ENCODE measurements at regions not wholly inside any gene's neighbourhood (a gene's known extent, or its start where the extent isn't known, plus 50 kb on each side); places are given as distances from the start of the nearest gene placed in this dataset.

DNA sequence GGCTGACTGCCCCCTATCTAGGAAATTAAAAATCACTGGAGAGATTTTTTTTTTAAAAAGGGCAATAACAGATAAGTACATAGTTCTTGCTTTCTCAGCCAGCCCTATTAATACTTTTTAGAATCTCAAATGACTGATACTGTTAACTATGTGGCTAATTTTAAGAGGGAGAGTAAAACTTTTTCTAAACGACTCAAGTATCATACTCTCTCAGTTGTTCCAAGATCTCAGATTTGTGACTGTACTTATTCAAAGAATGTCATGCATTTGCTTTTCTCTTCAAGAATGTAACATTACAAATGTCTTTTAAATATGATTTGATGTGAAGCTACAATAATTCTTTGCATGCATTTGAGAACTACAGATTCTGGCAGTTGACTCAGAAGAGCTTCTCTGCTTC lies 55.4 kb upstream of the RAB11FIP2 start:
- no peak for DNase-seq

DNA sequence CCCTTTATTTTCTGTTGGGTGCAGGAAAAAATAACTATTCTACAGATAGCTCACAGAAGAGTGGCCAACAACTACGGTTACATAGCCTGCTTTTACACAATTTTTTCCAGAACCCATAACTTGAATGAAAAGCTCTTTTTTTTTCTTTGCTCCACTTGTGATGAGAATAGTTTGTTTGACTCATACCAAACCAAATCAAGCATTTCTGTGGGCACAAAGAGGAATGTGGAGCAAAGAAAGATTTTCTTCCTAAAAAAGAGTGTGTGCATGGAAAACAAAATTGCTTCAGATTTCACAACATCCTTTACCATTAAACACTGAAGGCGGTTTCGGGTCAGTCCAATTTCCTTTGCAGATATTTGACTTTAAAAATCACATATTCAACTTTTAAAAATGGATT lies 54.8 kb upstream of the RAB11FIP2 start:
- DNase-seq: no peak

Data from NCI-H2081 (cell line).